ENCODE measurements at regions not wholly inside any gene's neighbourhood (a gene's known extent, or its start where the extent isn't known, plus 50 kb on each side); places are given as distances from the start of the nearest gene placed in this dataset.

GRCh38 chr13:27708325-27708724 is 84.0 kb upstream of the GSX1 start:
- DNase-seq (ENCODE audit: low spot score), result no peak
- POLR2A ChIA-PET, result no interaction called here

GRCh38 chr13:27709779-27710178 is 82.5 kb upstream of the GSX1 start:
- no TSS peak for BruUV-seq (replicated peaks)
- intact Hi-C loops (cut with micrococcal nuclease; ENCODE audit: unreplicated experiment), result no loop called here
- ChIA-PET CTCF (ENCODE audit: unreplicated experiment) (no interaction called here), POLR2A (interaction anchor here (1.4 kb wide), 1 partner anchor 9 kb away, joined by 3 read pairs; no protein-coding TSS in a partner anchor)
- peaks cover 9% of the 10 kb centered on the region; the same call in 1 of the 2 replicates for H3K9me3 ChIP-seq (ENCODE audit: low read length)
- H3K79me2 ChIP-seq (ENCODE audit: insufficient read depth, low read depth, low read length), result no peaks in the 10 kb centered on the region
- H3K4me3 ChIP-seq (ENCODE audit: low read depth, low read length, poor library complexity, severe bottlenecking), result no peak overlapping the region
- no peaks in the 10 kb centered on the region for H3K4me1 ChIP-seq (ENCODE audit: insufficient read depth, low read length, poor library complexity, severe bottlenecking)
- H3K36me3 ChIP-seq (ENCODE audit: insufficient read depth, low read length), result no peaks in the 10 kb centered on the region
- H3K4me2 ChIP-seq (ENCODE audit: low read length), result no peak overlapping the region
- H3K27ac ChIP-seq (ENCODE audit: low read depth, low read length, poor library complexity, severe bottlenecking), result no peak overlapping the region
- TF ChIP-seq EZH2phosphoT487 (IDR thresholded peaks at IDR 0.05; ENCODE audit: borderline replicate concordance, low read depth, low read length) (no peak), CTCF (conservative IDR thresholded peaks at IDR 0.05; ENCODE audit: low read length) (no peak)
- no peak for DNase-seq (ENCODE audit: low spot score)
- H2AFZ ChIP-seq (ENCODE audit: low read length), result no peak overlapping the region
- no peaks in the 10 kb centered on the region for H4K20me1 ChIP-seq (ENCODE audit: insufficient read depth, low read length)
- no peaks in the 10 kb centered on the region for H3K9me2 ChIP-seq (ENCODE audit: insufficient read depth, low read length)

More at GRCh38 chr13:27708325-27708724, 84.0 kb upstream of the GSX1 start:
- Histone ChIP-seq H3K27ac (ENCODE audit: low read depth, low read length, poor library complexity, severe bottlenecking) (no peak overlapping the region), H3K79me2 (ENCODE audit: insufficient read depth, low read depth, low read length) (no peaks in the 10 kb centered on the region), H3K36me3 (ENCODE audit: insufficient read depth, low read length) (no peaks in the 10 kb centered on the region), H3K4me1 (ENCODE audit: insufficient read depth, low read length, poor library complexity, severe bottlenecking) (no peaks in the 10 kb centered on the region), H3K9me2 (ENCODE audit: insufficient read depth, low read length) (no peaks in the 10 kb centered on the region), H2AFZ (ENCODE audit: low read length) (no peak overlapping the region), H3K9me3 (ENCODE audit: low read length) (peaks cover 13% of the 10 kb centered on the region; the same call in 1 of the 2 replicates), H3K4me3 (ENCODE audit: low read depth, low read length, poor library complexity, severe bottlenecking) (no peak overlapping the region), H4K20me1 (ENCODE audit: insufficient read depth, low read length) (no peaks in the 10 kb centered on the region), H3K4me2 (ENCODE audit: low read length) (no peak overlapping the region)
- CTCF ChIA-PET (ENCODE audit: unreplicated experiment), result no interaction called here
- no TSS peak for BruUV-seq (replicated peaks)
- intact Hi-C loops (cut with micrococcal nuclease; ENCODE audit: unreplicated experiment), result no loop called here
- TF ChIP-seq EZH2phosphoT487 (IDR thresholded peaks at IDR 0.05; ENCODE audit: borderline replicate concordance, low read depth, low read length), result no peak
- TF ChIP-seq CTCF (conservative IDR thresholded peaks at IDR 0.05; ENCODE audit: low read length), result no peak

DNA sequence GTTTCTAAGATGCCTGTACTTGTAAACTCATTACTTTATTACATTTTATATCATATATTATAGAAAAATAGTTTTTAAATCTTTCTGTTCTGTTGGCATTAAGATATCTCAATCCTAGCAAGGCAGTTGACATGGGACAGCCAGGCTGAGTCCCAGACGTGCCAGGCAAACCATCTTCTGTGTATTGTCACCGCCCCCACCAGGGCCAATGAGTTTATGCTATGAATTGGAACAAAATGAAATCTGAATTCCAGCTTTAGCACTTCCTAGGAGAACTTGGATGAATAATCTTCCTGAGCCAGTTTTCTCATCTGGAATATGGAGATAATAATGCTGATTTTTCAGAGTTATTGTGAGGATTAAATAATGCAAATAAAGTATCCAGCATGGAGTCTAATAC is 79.9 kb upstream of the GSX1 start:
- BruUV-seq (replicated peaks), result no TSS peak
- Histone ChIP-seq H3K4me3 (ENCODE audit: low read depth, low read length, poor library complexity, severe bottlenecking) (no peak overlapping the region), H2AFZ (ENCODE audit: low read length) (no peak overlapping the region), H3K4me1 (ENCODE audit: insufficient read depth, low read length, poor library complexity, severe bottlenecking) (no peaks in the 10 kb centered on the region), H4K20me1 (ENCODE audit: insufficient read depth, low read length) (no peaks in the 10 kb centered on the region), H3K9me2 (ENCODE audit: insufficient read depth, low read length) (no peaks in the 10 kb centered on the region), H3K9me3 (ENCODE audit: low read length) (no peaks in the 10 kb centered on the region), H3K4me2 (ENCODE audit: low read length) (no peak overlapping the region), H3K79me2 (ENCODE audit: insufficient read depth, low read depth, low read length) (no peaks in the 10 kb centered on the region), H3K27ac (ENCODE audit: low read depth, low read length, poor library complexity, severe bottlenecking) (no peak overlapping the region), H3K36me3 (ENCODE audit: insufficient read depth, low read length) (no peaks in the 10 kb centered on the region)
- ChIA-PET CTCF (ENCODE audit: unreplicated experiment) (no interaction called here), POLR2A (interaction anchor here (1.6 kb wide), 1 partner anchor 15 kb away, joined by 5 read pairs; no protein-coding TSS in a partner anchor)
- peak; percentile 28 for DNase-seq (ENCODE audit: low spot score)
- intact Hi-C loops (cut with micrococcal nuclease; ENCODE audit: unreplicated experiment), result no loop called here
- TF ChIP-seq CTCF (conservative IDR thresholded peaks at IDR 0.05; ENCODE audit: low read length), result peak; percentile 61
- no peak for TF ChIP-seq EZH2phosphoT487 (IDR thresholded peaks at IDR 0.05; ENCODE audit: borderline replicate concordance, low read depth, low read length)

Data from OCI-LY7 (cell line).